DOHH2 (cell line): ENCODE measurements at regions not wholly inside any gene's neighbourhood (a gene's known extent, or its start where the extent isn't known, plus 50 kb on each side); places are given as distances from the start of the nearest gene placed in this dataset.
"Not testable (repeated sequence)": the region's sequence is repeated elsewhere in the genome, so short reads cannot be mapped to it uniquely, and the experiment has no call there.

Experiments used
- H3F3A ChIP-seq: fragments of 200-600 bp; sonication (generic), shearing (Covaris generic); 2 replicates; pipeline ENCODE4 v1.6.0; 2016; ENCODE audit warnings: antibody characterized with exemption, mild to moderate bottlenecking; ENCODE audit not compliant: control insufficient read depth, insufficient read depth
- H3K27ac ChIP-seq: fragments of 200-600 bp; sonication (generic); 2 replicates; pipeline ENCODE4 v1.5.1; 2014; ENCODE audit warnings: low read depth, mild to moderate bottlenecking, low read length, moderate library complexity
- H3K27me3 ChIP-seq: fragments of 200-600 bp; sonication (generic); 2 replicates; pipeline ENCODE4 v1.6.1; 2014; ENCODE audit warnings: mild to moderate bottlenecking, low read length, mixed read lengths; ENCODE audit not compliant: control insufficient read depth
- H3K36me3 ChIP-seq: fragments of 200-600 bp; sonication (generic); 2 replicates; pipeline ENCODE4 v1.6.1; 2014; ENCODE audit warnings: mild to moderate bottlenecking, low read length, moderate library complexity, mixed read lengths; ENCODE audit not compliant: control insufficient read depth
- H3K4me1 ChIP-seq: fragments of 200-600 bp; sonication (generic); 2 replicates; pipeline ENCODE4 v1.6.1; 2014; ENCODE audit warnings: mild to moderate bottlenecking, low read length, mixed read lengths; ENCODE audit not compliant: control insufficient read depth
- H3K4me2 ChIP-seq: fragments of 200-600 bp; sonication (generic); 2 replicates; pipeline ENCODE4 v1.6.0; 2014; ENCODE audit warnings: mild to moderate bottlenecking, low read length, moderate library complexity
- H3K4me3 ChIP-seq: fragments of 200-600 bp; sonication (generic); 2 replicates; pipeline ENCODE4 v1.5.1; 2014; ENCODE audit warnings: mild to moderate bottlenecking, low read length, mixed read lengths
- H3K79me2 ChIP-seq: fragments of 200-600 bp; sonication (generic); 2 replicates; pipeline ENCODE4 v1.6.1; 2014; ENCODE audit warnings: mild to moderate bottlenecking, low read length, mixed read lengths; ENCODE audit not compliant: control insufficient read depth
- H3K9me2 ChIP-seq: fragments of 200-600 bp; sonication (generic); replicated peaks from 2 replicates; pipeline ENCODE4 v1.6.1; 2014; ENCODE audit warnings: mild to moderate bottlenecking, low read length, mixed read lengths; ENCODE audit not compliant: control insufficient read depth
- H3K9me3 ChIP-seq: fragments of 200-600 bp; sonication (generic); 2 replicates; pipeline ENCODE4 v1.6.1; 2014; ENCODE audit warnings: antibody characterized with exemption, low read length, mixed read lengths; ENCODE audit not compliant: control insufficient read depth, insufficient read depth
- H4K20me1 ChIP-seq: fragments of 200-600 bp; sonication (generic); 2 replicates; pipeline ENCODE4 v1.6.0; 2014; ENCODE audit warnings: low read depth, mild to moderate bottlenecking, antibody characterized with exemption, low read length, moderate library complexity; ENCODE audit not compliant: control insufficient read depth, insufficient read depth
- EZH2phosphoT487 ChIP-seq: fragments of 200-600 bp; sonication (generic); IDR thresholded peaks from 2 replicates; pipeline ENCODE4 v1.6.1; 2017; ENCODE audit warnings: borderline replicate concordance, mild to moderate bottlenecking, antibody characterized with exemption, low read length, moderate library complexity, mixed read lengths
- TF ChIP-seq, protein P1 (sequence below): fragments of 200-600 bp; sonication (generic); IDR thresholded peaks from one replicate; pipeline ENCODE4 v1.5.1; 2014; ENCODE audit warnings: antibody characterized with exemption, mild to moderate bottlenecking, low read depth, low read length; ENCODE audit not compliant: poor library complexity, severe bottlenecking

DNA sequence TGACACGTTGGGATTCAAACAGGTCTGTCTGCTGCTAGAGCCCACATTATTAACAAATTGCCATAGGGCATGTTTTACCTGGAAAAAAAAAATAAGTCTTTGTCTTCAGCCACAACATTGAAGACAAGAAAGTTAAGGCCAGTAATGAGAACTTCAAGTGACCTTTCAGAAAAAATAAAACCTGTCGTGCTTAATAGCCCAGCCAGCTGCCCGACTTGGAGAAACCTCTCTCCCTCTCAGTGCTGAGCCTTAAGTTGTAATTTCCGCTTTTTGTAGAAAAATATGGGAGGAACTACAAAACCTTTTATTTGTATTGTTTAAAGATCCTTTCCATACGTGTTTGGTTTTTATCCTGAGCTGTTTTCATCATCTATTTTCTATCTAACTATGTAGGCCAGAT is 454.3 kb upstream of the SLITRK6 start:
- not testable (repeated sequence) for H3K4me2 ChIP-seq, H3K4me3 ChIP-seq

DNA sequence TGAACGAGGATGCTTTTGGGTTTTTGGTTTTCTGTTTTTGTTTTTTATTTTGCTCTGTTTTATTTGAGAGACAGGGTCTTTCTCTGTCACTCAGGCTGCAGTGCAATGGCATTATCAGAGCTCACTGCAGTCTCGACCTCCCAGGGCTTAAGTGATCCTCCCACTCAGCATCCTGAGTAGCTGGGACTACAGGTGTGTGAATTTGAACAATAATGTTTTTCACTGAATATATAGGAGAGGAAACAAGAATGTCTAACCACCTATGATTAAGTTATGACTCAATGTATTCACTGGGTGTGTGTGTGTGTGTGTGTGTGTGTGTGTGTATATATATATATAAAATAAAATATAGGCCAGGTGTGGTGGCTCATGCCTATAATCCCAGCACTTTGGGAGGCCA is 456.6 kb upstream of the SLITRK6 start:
- not testable (repeated sequence) for H3K27me3 ChIP-seq

More for the DNA sequence above, 454.3 kb upstream of the SLITRK6 start:
- H3K27me3 ChIP-seq, H3K36me3 ChIP-seq, H3K9me3 ChIP-seq, H3F3A ChIP-seq, H4K20me1 ChIP-seq, H3K79me2 ChIP-seq, H3K9me2 ChIP-seq, H3K4me1 ChIP-seq, H3K27ac ChIP-seq: not testable (repeated sequence)

DNA sequence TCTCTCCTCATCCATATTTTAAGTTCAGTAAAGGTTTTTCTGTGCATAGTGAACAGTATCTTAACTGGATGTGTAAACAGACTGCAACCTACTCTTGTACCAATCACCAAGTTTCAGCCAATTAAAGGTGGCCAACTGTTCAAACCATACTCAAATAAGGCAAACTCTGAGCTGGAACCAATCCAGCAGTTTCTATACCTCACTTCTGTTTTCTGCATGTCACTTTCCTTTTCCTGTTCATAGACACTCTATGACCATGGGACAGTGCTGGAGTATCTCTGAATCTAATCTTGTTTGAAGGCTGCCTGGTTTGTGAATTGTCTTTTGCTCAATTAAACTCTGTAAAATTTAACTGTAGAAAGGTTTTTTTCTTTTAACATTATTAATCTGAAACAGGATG is 470.3 kb upstream of the SLITRK6 start:
- H4K20me1 ChIP-seq: no peaks in the 10 kb centered on the region
- no peak overlapping the region for H3K4me2 ChIP-seq
- H3K9me3 ChIP-seq: no peaks in the 10 kb centered on the region
- H3F3A ChIP-seq: no peaks in the 10 kb centered on the region
- H3K4me1 ChIP-seq: no peaks in the 10 kb centered on the region
- H3K36me3 ChIP-seq: no peaks in the 10 kb centered on the region
- H3K27me3 ChIP-seq: no peaks in the 10 kb centered on the region
- TF ChIP-seq, protein P1, sequence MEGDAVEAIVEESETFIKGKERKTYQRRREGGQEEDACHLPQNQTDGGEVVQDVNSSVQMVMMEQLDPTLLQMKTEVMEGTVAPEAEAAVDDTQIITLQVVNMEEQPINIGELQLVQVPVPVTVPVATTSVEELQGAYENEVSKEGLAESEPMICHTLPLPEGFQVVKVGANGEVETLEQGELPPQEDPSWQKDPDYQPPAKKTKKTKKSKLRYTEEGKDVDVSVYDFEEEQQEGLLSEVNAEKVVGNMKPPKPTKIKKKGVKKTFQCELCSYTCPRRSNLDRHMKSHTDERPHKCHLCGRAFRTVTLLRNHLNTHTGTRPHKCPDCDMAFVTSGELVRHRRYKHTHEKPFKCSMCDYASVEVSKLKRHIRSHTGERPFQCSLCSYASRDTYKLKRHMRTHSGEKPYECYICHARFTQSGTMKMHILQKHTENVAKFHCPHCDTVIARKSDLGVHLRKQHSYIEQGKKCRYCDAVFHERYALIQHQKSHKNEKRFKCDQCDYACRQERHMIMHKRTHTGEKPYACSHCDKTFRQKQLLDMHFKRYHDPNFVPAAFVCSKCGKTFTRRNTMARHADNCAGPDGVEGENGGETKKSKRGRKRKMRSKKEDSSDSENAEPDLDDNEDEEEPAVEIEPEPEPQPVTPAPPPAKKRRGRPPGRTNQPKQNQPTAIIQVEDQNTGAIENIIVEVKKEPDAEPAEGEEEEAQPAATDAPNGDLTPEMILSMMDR: no peak
- no peak for TF ChIP-seq EZH2phosphoT487
- H3K79me2 ChIP-seq: no peaks in the 10 kb centered on the region
- H3K27ac ChIP-seq: no peak overlapping the region
- H3K4me3 ChIP-seq: no peak overlapping the region
- no peaks in the 10 kb centered on the region for H3K9me2 ChIP-seq

More for the DNA sequence above, 456.6 kb upstream of the SLITRK6 start:
- H3K4me1 ChIP-seq, H3F3A ChIP-seq, H3K9me2 ChIP-seq, H3K36me3 ChIP-seq, H3K9me3 ChIP-seq, H3K4me2 ChIP-seq, H3K79me2 ChIP-seq, H3K27ac ChIP-seq, H4K20me1 ChIP-seq, H3K4me3 ChIP-seq: not testable (repeated sequence)

DNA sequence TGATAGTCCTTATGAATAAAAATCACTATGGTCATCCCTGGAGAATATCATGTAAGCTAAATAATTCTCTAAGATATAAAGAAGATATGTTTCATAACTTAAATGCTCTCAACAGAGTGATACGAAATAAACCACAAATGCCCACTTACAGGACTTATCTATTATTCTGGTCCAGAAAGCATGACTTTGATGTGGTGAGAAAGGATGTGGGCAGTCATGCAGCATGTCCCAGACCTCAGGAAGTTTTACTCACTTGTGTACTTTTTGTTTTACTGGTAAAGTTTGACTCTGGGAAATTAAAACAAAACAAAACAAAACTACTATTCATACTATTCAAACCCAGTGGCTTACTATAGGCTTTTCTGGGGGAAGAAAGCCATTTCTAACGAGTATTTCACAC is 483.2 kb upstream of the SLITRK6 start:
- Histone ChIP-seq H3K27me3 (no peaks in the 10 kb centered on the region), H3K4me3 (no peak overlapping the region), H4K20me1 (no peaks in the 10 kb centered on the region), H3K9me2 (no peaks in the 10 kb centered on the region), H3K27ac (no peak overlapping the region), H3K79me2 (no peaks in the 10 kb centered on the region), H3K4me2 (no peak overlapping the region), H3F3A (no peaks in the 10 kb centered on the region), H3K36me3 (no peaks in the 10 kb centered on the region), H3K4me1 (no peaks in the 10 kb centered on the region), H3K9me3 (no peaks in the 10 kb centered on the region)
- TF ChIP-seq EZH2phosphoT487: no peak
- TF ChIP-seq, protein P1: no peak
